ENCODE measurements at regions not wholly inside any gene's neighbourhood (a gene's known extent, or its start where the extent isn't known, plus 50 kb on each side); places are given as distances from the start of the nearest gene placed in this dataset.

DNA sequence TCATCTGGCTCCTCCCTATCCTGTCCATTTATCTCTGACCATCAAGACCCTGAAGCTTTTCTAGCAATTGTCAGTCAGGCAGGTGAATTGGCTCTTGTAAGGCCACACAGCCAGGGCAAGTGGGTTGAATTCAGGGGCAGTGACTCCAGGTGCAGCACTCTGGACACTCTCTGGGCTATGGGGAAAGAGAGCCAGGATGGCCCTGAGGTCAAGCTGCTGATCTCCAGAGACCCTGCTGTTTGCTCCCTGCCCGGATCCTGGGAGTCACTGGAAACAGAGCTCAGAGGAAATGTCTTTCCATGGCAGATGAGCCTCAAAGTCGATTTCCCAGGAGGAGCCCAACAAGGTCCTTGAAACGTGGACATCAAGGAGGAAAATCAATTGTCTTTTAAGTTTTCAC lies 184.4 kb downstream of the C1orf94 start:
- TF ChIP-seq POLR2A (IDR thresholded peaks at IDR 0.05; ENCODE audit: extremely low read depth, insufficient read length), result no peak
- no peak for TF ChIP-seq CTCF (IDR thresholded peaks at IDR 0.05; ENCODE audit: low read depth, low read length)

Measured in NB4 (cell line).